ENCODE measurements at regions not wholly inside any gene's neighbourhood (a gene's known extent, or its start where the extent isn't known, plus 50 kb on each side); places are given as distances from the start of the nearest gene placed in this dataset.

DNA sequence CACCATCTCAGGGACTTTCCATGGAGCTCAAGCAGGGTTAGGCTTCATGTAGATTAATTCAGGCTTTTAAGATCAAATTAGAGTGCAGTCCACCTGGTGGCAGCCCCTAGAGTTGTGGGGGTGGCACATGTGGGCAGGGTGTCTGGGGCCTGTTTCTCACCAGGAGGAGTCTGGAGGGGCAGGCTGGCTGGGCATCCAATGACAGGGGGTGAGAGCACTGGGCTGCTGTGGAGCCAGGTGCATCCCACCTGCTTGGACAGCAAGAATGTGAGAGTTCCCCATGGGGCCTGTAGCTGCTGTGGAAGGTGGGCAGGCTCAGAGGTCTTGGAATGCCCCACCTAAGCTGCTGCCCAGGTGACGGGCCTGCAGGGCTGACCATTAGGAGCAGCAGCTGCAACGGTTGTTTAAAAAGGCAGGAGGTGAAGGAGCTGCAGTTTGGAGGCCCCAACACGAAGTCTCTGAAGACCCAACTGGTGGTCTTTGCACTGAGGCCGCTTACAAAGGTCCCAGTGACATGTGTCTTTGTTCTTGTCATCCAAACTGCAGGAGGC lies 686.3 kb upstream of the HS6ST1 start:
- TF ChIP-seq, protein P1, sequence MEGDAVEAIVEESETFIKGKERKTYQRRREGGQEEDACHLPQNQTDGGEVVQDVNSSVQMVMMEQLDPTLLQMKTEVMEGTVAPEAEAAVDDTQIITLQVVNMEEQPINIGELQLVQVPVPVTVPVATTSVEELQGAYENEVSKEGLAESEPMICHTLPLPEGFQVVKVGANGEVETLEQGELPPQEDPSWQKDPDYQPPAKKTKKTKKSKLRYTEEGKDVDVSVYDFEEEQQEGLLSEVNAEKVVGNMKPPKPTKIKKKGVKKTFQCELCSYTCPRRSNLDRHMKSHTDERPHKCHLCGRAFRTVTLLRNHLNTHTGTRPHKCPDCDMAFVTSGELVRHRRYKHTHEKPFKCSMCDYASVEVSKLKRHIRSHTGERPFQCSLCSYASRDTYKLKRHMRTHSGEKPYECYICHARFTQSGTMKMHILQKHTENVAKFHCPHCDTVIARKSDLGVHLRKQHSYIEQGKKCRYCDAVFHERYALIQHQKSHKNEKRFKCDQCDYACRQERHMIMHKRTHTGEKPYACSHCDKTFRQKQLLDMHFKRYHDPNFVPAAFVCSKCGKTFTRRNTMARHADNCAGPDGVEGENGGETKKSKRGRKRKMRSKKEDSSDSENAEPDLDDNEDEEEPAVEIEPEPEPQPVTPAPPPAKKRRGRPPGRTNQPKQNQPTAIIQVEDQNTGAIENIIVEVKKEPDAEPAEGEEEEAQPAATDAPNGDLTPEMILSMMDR (IDR thresholded peaks at IDR 0.05), result no peak
- no peak for TF ChIP-seq POLR2A (IDR thresholded peaks at IDR 0.05)

Measured in thyroid gland (tissue), 4 donors.